Ovary (tissue), 3 donors: ENCODE measurements at regions not wholly inside any gene's neighbourhood (a gene's known extent, or its start where the extent isn't known, plus 50 kb on each side); places are given as distances from the start of the nearest gene placed in this dataset.

Source experiments
- CTCF ChIP-seq, 3 donors: fragments of 450-650 bp in 2 of 3; fragments of 200-600 bp in 1 of 3; IDR thresholded peaks; one replicate each; pipeline versions ENCODE4 v1.5.1 to v1.8.0; 2016 to 2022; ENCODE audit warnings: antibody characterized with exemption in 3 of 3, mild to moderate bottlenecking in 1 of 3
- EP300 ChIP-seq: sonication (generic); formaldehyde crosslinking; IDR thresholded peaks from one replicate; pipeline ENCODE4 v1.6.1; 2017; ENCODE audit warnings: antibody characterized with exemption
- POLR2A ChIP-seq: fragments of 450-650 bp; IDR thresholded peaks from one replicate; pipeline ENCODE4 v1.6.1; 2017; ENCODE audit warnings: antibody characterized with exemption, mild to moderate bottlenecking, moderate library complexity
- donor health status: DM: no; HTN: no; CAD: no.

- TF ChIP-seq CTCF (IDR thresholded peaks at IDR 0.05) (no peak), POLR2A (no peak), EP300 (no peak)
Measured at GRCh38 chr2:185643434-185643833, 95.2 kb upstream of the FSIP2 start.
